Uterus (tissue), 3 donors: ENCODE measurements at regions not wholly inside any gene's neighbourhood (a gene's known extent, or its start where the extent isn't known, plus 50 kb on each side); places are given as distances from the start of the nearest gene placed in this dataset.

ENCODE experiments used
- DNase-seq, 2 donors: peaks; one replicate each; pipeline ENCODE4 v3.0.0-alpha.2; 2019 to 2020
- H3K27ac ChIP-seq, 2 donors: fragments of 200-600 bp; sonication (generic); 1 replicate in 1 of 2; 2 replicates in 1 of 2; pipeline ENCODE4 v1.5.1; 2016 to 2018
- H3K27me3 ChIP-seq, 2 donors: fragments of 200-600 bp; sonication (generic); one replicate each; pipeline ENCODE4 v1.5.1; 2018 to 2019; ENCODE audit warnings: control low read depth in 1 of 2
- H3K36me3 ChIP-seq, 2 donors: fragments of 200-600 bp; sonication (generic); one replicate each; pipeline ENCODE4 v1.5.1; 2019; ENCODE audit warnings: control low read depth in 1 of 2
- H3K4me1 ChIP-seq, 2 donors: fragments of 200-600 bp; sonication (generic); one replicate each; pipeline ENCODE4 v1.5.1; 2018 to 2019; ENCODE audit warnings: control low read depth in 1 of 2
- H3K4me3 ChIP-seq, 2 donors: fragments of 200-600 bp; sonication (generic); 1 replicate in 1 of 2; 2 replicates in 1 of 2; pipeline ENCODE4 v1.5.1; 2018 to 2019; ENCODE audit warnings: mild to moderate bottlenecking in 1 of 2
- H3K9me3 ChIP-seq, 2 donors: fragments of 200-600 bp; sonication (generic); one replicate each; pipeline ENCODE4 v1.5.1; 2019; ENCODE audit warnings: control low read depth in 1 of 2
- CTCF ChIP-seq, 4 experiments: fragments of 200-600 bp in 2 of 4; fragments of 450-650 bp in 2 of 4; sonication (generic) in 2 of 4; IDR thresholded peaks; one replicate each; pipeline ENCODE4 v1.5.1; 2016 to 2019; ENCODE audit warnings: antibody characterized with exemption in 4 of 4, mild to moderate bottlenecking in 2 of 4, moderate library complexity in 1 of 4
- POLR2A ChIP-seq, 2 donors: fragments of 450-650 bp; IDR thresholded peaks; one replicate each; pipeline ENCODE4 v1.6.1; 2016; ENCODE audit warnings: antibody characterized with exemption in 2 of 2, mild to moderate bottlenecking in 1 of 2, moderate library complexity in 1 of 2
- intact Hi-C: fragments of 100-400 bp; cut with DNase I; formaldehyde crosslinking; loops from one replicate; pipeline ENCODE4 v1.15.1; 2023; ENCODE audit warnings: low total_unique reads
- donor health status: DM: yes; HTN: yes; CAD: no.

GRCh38 chr19:20431826-20432225 lies 133.8 kb downstream of the ZNF737 start:
- intact Hi-C loops, result no loop called here
- H3K27ac ChIP-seq, result no peak overlapping the region
- H3K36me3 ChIP-seq, result no peaks in the 10 kb centered on the region
- TF ChIP-seq CTCF (IDR thresholded peaks at IDR 0.05), result no peak
- no peak for TF ChIP-seq POLR2A (IDR thresholded peaks at IDR 0.05)
- no peak overlapping the region for H3K4me3 ChIP-seq
- no peak for DNase-seq
- no peaks in the 10 kb centered on the region for H3K4me1 ChIP-seq
- no peaks in the 10 kb centered on the region for H3K9me3 ChIP-seq
- no peaks in the 10 kb centered on the region for H3K27me3 ChIP-seq

- DNase-seq, result peak; percentile 39 to 54
- no peak for TF ChIP-seq CTCF (IDR thresholded peaks at IDR 0.05)
- Histone ChIP-seq H3K4me1 (no peaks in the 10 kb centered on the region), H3K4me3 (peak overlapping the region; percentile 58 to 72), H3K9me3 (no peaks in the 10 kb centered on the region), H3K27me3 (no peaks in the 10 kb centered on the region), H3K36me3 (no peaks in the 10 kb centered on the region), H3K27ac (peak overlapping the region; percentile 87 to 95)
- intact Hi-C loops, result no loop called here
Observed at GRCh38 chr19:20423381-20424197, 142.0 kb downstream of the ZNF737 start.

GRCh38 chr19:20422216-20423205 lies 143.1 kb downstream of the ZNF737 start:
- TF ChIP-seq POLR2A (IDR thresholded peaks at IDR 0.05) (no peak), CTCF (IDR thresholded peaks at IDR 0.05) (no peak)
- H3K36me3 ChIP-seq, result no peaks in the 10 kb centered on the region
- H3K27ac ChIP-seq, result peak overlapping the region; percentile 87 to 95
- DNase-seq, result no peak
- no peaks in the 10 kb centered on the region for H3K27me3 ChIP-seq
- peak overlapping the region; percentile 58 to 72 for H3K4me3 ChIP-seq
- intact Hi-C loops, result no loop called here
- no peaks in the 10 kb centered on the region for H3K9me3 ChIP-seq
- H3K4me1 ChIP-seq, result no peaks in the 10 kb centered on the region

- no peaks in the 10 kb centered on the region for H3K36me3 ChIP-seq
- no peaks in the 10 kb centered on the region for H3K9me3 ChIP-seq
- no peaks in the 10 kb centered on the region for H3K27me3 ChIP-seq
- TF ChIP-seq CTCF (IDR thresholded peaks at IDR 0.05) (no peak), POLR2A (IDR thresholded peaks at IDR 0.05) (no peak)
- no peak overlapping the region for H3K4me3 ChIP-seq
- no peak for DNase-seq
- no peak overlapping the region for H3K27ac ChIP-seq
- intact Hi-C loops, result no loop called here
- no peaks in the 10 kb centered on the region for H3K4me1 ChIP-seq
Observed at GRCh38 chr19:20416661-20417060, 148.9 kb downstream of the ZNF737 start.

GRCh38 chr19:20414120-20414519 lies 151.5 kb downstream of the ZNF737 start:
- TF ChIP-seq POLR2A (IDR thresholded peaks at IDR 0.05), result no peak
- no peak for TF ChIP-seq CTCF (IDR thresholded peaks at IDR 0.05)
- no peak overlapping the region for H3K27ac ChIP-seq

More at GRCh38 chr19:20414120-20414519, 151.5 kb downstream of the ZNF737 start:
- Histone ChIP-seq H3K4me3 (no peak overlapping the region), H3K4me1 (no peaks in the 10 kb centered on the region), H3K36me3 (no peaks in the 10 kb centered on the region), H3K27me3 (no peaks in the 10 kb centered on the region), H3K9me3 (no peaks in the 10 kb centered on the region)
- DNase-seq, result no peak
- intact Hi-C loops, result no loop called here
